Left ventricle myocardium inferior (tissue), 1 donor: ENCODE measurements at regions not wholly inside any gene's neighbourhood (a gene's known extent, or its start where the extent isn't known, plus 50 kb on each side); places are given as distances from the start of the nearest gene placed in this dataset.

Source experiments
- DNase-seq: peaks from one replicate; pipeline ENCODE4 v3.0.0-alpha.2; 2020
- H3K27ac ChIP-seq: fragments of 200-600 bp; replicated peaks from 2 replicates; pipeline ENCODE4 v1.8.0; 2021
- H3K27me3 ChIP-seq: fragments of 200-600 bp; 2 replicates; pipeline ENCODE4 v1.8.0; 2021; ENCODE audit warnings: low read depth
- H3K36me3 ChIP-seq: fragments of 200-600 bp; 2 replicates; pipeline ENCODE4 v1.8.0; 2021
- H3K4me1 ChIP-seq: fragments of 200-600 bp; 2 replicates; pipeline ENCODE4 v1.8.0; 2021
- H3K4me3 ChIP-seq: fragments of 200-600 bp; 2 replicates; pipeline ENCODE4 v1.8.0; 2021; ENCODE audit warnings: mild to moderate bottlenecking, moderate library complexity
- H3K9me3 ChIP-seq: fragments of 200-600 bp; replicated peaks from 2 replicates; pipeline ENCODE4 v1.8.0; 2021
- intact Hi-C: fragments of 100-400 bp; cut with micrococcal nuclease; formaldehyde crosslinking; loops from one replicate; pipeline ENCODE4 v1.11.0; 2022
- TF ChIP-seq, protein P1 (sequence below): fragments of 200-600 bp; IDR thresholded peaks from 2 replicates; pipeline ENCODE4 v1.8.0; 2021; ENCODE audit warnings: antibody characterized with exemption, mild to moderate bottlenecking, borderline replicate concordance
- donor health status: DM: no; HTN: yes; CAD: no; lungs with severe emphysema.

DNA sequence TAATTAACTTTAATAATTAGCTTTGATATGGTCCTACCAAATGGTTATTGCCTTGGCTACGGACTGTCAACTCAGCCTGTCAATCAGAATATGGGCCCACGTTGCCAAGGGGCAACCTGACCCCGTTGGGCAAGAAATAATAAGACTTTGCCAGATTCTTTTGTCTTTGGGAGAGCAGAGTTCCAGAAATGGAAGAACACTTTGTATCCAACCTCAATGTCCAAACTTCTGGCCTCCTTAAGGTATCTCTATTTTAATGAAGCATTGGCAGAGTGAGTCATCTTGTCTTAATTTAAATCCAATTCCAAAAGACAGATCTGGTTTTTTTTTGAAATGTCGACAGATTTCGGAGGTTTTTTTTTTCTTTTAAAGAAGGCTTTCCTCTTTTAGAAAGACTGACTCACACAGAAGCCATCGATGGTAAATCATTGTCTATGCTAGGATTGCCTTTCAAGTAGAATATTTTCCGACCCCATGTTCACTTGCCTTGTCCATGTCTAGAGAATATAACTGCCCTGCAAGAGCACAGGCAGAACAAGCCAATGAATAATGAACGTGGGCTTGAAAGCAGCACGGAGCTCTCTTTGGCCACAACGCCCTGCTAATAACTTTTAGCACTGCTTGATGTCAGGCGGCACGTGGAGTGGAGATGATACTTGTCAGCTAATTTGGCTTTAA is 190.3 kb upstream of the GATB start:
- Histone ChIP-seq H3K4me3 (no peak overlapping the region), H3K9me3 (peaks cover 18% of the 10 kb centered on the region), H3K27me3 (no peaks in the 10 kb centered on the region), H3K27ac (no peak overlapping the region), H3K36me3 (no peaks in the 10 kb centered on the region), H3K4me1 (no peaks in the 10 kb centered on the region)
- TF ChIP-seq, protein P1, sequence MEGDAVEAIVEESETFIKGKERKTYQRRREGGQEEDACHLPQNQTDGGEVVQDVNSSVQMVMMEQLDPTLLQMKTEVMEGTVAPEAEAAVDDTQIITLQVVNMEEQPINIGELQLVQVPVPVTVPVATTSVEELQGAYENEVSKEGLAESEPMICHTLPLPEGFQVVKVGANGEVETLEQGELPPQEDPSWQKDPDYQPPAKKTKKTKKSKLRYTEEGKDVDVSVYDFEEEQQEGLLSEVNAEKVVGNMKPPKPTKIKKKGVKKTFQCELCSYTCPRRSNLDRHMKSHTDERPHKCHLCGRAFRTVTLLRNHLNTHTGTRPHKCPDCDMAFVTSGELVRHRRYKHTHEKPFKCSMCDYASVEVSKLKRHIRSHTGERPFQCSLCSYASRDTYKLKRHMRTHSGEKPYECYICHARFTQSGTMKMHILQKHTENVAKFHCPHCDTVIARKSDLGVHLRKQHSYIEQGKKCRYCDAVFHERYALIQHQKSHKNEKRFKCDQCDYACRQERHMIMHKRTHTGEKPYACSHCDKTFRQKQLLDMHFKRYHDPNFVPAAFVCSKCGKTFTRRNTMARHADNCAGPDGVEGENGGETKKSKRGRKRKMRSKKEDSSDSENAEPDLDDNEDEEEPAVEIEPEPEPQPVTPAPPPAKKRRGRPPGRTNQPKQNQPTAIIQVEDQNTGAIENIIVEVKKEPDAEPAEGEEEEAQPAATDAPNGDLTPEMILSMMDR, result no peak
- no peak for DNase-seq
- intact Hi-C loops, result no loop called here

DNA sequence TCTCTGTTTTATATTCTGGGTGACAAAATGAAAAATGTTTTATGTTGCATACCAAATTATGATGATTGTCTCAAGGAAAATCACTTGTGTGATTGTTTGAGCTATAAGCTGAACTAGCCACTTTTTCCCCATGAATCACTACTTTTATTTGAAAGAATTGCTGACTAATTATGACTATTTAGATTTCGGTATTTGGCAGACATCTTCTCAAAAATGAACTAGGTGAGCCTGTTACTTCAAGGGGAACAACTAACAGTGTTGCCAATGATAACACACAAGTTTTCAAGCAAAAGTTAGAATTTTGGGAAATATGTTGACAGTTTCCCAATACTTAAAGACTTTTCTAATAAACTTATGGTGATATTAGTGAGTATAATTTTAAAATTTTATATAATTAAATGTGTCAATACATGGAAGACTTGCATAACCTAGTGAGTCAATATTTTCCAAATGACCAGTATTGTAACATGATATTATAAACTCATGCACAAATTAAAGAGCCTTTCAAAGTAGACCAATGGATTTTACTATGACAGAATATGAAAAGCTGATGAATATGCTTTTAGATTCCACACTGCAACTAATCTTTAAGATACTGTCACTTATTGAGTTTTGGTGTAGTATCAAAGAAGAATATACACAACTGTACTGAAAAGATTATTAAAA is 187.7 kb upstream of the GATB start:
- intact Hi-C loops, result no loop called here
- Histone ChIP-seq H3K9me3 (peaks cover 21% of the 10 kb centered on the region), H3K27me3 (no peaks in the 10 kb centered on the region), H3K4me3 (no peak overlapping the region), H3K27ac (no peak overlapping the region), H3K36me3 (no peaks in the 10 kb centered on the region), H3K4me1 (no peaks in the 10 kb centered on the region)
- no peak for DNase-seq
- TF ChIP-seq, protein P1, result no peak

DNA sequence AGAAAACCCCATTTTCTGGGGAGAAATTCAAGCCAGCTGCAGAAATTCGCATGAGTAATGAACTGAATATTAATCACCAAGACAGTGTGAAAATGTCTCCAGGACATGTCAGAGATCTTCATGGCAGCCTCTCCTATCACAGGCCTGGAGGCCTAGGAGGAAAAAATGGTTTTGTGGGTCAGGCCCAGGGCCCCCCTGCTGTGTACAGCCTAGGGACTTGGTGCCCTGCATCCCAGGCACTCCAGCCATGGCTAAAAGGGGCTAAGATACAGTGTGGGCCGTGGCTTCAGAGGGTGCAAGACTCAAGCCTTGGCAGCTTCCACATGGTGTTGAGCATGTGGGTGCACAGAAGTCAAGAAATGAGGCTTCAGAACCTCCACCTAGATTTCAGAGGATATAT is 185.9 kb upstream of the GATB start:
- Histone ChIP-seq H3K9me3 (peaks cover 21% of the 10 kb centered on the region), H3K27ac (no peak overlapping the region), H3K36me3 (no peaks in the 10 kb centered on the region), H3K27me3 (no peaks in the 10 kb centered on the region), H3K4me3 (no peak overlapping the region), H3K4me1 (no peaks in the 10 kb centered on the region)
- intact Hi-C loops, result no loop called here
- TF ChIP-seq, protein P1, result no peak
- no peak for DNase-seq

DNA sequence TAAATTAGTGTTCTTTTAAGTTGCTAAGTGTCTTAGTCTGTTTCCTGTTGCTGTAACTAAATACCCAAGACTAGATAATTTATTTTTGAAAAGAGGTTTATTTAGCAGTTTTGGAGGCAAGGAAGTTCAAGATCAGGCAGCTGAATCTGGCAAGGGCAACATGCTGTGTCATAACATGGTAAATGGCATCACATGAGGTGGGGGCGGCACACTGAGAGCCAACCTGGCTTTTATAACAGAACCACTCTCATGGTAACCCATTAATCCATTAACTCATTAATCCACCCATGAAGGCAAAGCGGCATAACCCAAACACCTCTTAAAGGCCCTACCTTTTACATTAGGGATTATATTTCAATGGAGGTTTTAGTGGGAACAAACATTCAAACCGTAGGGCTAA is 182.2 kb upstream of the GATB start:
- H3K27ac ChIP-seq, result no peak overlapping the region
- no peaks in the 10 kb centered on the region for H3K27me3 ChIP-seq
- no peak overlapping the region for H3K4me3 ChIP-seq
- no peak for DNase-seq
- TF ChIP-seq, protein P1, result no peak
- no peaks in the 10 kb centered on the region for H3K4me1 ChIP-seq
- peaks cover 21% of the 10 kb centered on the region for H3K9me3 ChIP-seq
- H3K36me3 ChIP-seq, result no peaks in the 10 kb centered on the region
- intact Hi-C loops, result no loop called here

DNA sequence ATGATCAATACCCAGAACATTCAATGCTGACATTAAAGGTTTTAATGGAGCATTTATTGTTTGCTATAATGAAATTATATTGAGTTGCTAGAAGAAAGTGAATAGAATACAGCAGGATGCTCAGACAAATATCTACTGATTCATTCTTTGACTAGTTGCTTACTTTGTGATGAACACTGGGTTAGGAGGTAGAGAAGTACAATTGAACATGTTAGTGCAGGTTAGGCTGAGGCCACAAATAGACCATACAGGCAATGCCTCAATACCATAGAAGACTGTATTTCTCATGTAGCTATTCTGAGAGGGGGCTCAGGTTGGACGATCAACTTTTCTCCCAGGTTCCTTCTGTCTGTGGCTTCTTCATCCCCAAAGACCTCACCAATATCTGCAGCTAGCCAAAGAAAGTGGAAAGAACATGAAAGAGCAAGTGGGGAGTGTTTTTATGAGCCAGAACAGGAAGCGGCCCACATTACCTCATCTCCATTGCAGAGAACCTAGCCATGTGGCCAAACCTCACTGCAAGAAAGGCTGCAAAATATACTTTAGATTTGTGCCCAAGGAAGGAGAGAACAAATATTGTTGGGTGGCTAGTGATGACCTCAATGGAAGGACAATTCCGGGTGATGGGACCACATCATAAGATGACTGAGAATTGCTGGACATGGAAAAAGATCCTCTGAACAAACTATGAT is 180.3 kb upstream of the GATB start:
- H3K4me3 ChIP-seq, result no peak overlapping the region
- intact Hi-C loops, result no loop called here
- no peak overlapping the region for H3K27ac ChIP-seq

More for the DNA sequence above, 180.3 kb upstream of the GATB start:
- TF ChIP-seq, protein P1, result no peak
- H3K27me3 ChIP-seq, result no peaks in the 10 kb centered on the region
- no peak for DNase-seq
- H3K36me3 ChIP-seq, result no peaks in the 10 kb centered on the region
- peaks cover 2% of the 10 kb centered on the region for H3K9me3 ChIP-seq
- no peaks in the 10 kb centered on the region for H3K4me1 ChIP-seq
